HCT116 (cell line): ENCODE measurements at regions not wholly inside any gene's neighbourhood (a gene's known extent, or its start where the extent isn't known, plus 50 kb on each side); places are given as distances from the start of the nearest gene placed in this dataset.

Experiments
- EGR1 ChIP-seq: IDR thresholded peaks from 2 replicates; pipeline ENCODE4 v1.6.1; 2012; ENCODE audit warnings: low read depth
- ELF1 ChIP-seq: IDR thresholded peaks from 2 replicates; pipeline ENCODE4 v1.6.1; 2012; ENCODE audit warnings: low read depth, borderline replicate concordance
- EZH2 ChIP-seq: fragments of 200-600 bp; sonication (generic); IDR thresholded peaks from 2 replicates; pipeline ENCODE4 v1.6.1; 2017; ENCODE audit warnings: antibody characterized with exemption, mixed run types
- POLR2A ChIP-seq: IDR thresholded peaks from 2 replicates; pipeline ENCODE4 v1.7.0; 2011; ENCODE audit warnings: borderline replicate concordance; ENCODE audit not compliant: insufficient read depth, insufficient read length; ENCODE audit errors: extremely low read depth
- POLR2AphosphoS5 ChIP-seq: IDR thresholded peaks from 2 replicates; pipeline ENCODE4 v1.6.1; 2011; ENCODE audit warnings: mild to moderate bottlenecking, low read depth, low read length, moderate library complexity
- SIN3A ChIP-seq: IDR thresholded peaks from 2 replicates; pipeline ENCODE4 v1.6.1; 2012; ENCODE audit warnings: low read depth
- SP1 ChIP-seq: IDR thresholded peaks from 2 replicates; pipeline ENCODE4 v1.6.1; 2012; ENCODE audit warnings: low read depth
- ZNF274 ChIP-seq: fragments of 200-500 bp; sonication (Bioruptor generic); IDR thresholded peaks from 2 replicates; pipeline ENCODE4 v1.6.1; 2014; ENCODE audit warnings: mild to moderate bottlenecking, low read depth, low read length, inconsistent platforms
- TF ChIP-seq, protein P1 (sequence below): IDR thresholded peaks from 2 replicates; pipeline ENCODE4 v1.6.1; 2012; ENCODE audit warnings: low read depth
- TF ChIP-seq, protein P2 (sequence below): IDR thresholded peaks from 2 replicates; pipeline ENCODE4 v1.6.1; 2012
- TF ChIP-seq, protein P3 (sequence below), 3 experiments: fragments of 200-600 bp in 1 of 3; sonication (generic) in 1 of 3; IDR thresholded peaks in 2 of 3; conservative IDR thresholded peaks in 1 of 3; 2 replicates each; pipeline ENCODE4 v1.5.1; 2012 to 2017; ENCODE audit warnings: low read depth in 2 of 3, low read length in 2 of 3, antibody characterized with exemption in 1 of 3, borderline replicate concordance in 1 of 3, control low read depth in 1 of 3, mild to moderate bottlenecking in 1 of 3, mixed read lengths in 1 of 3, mixed run types in 1 of 3, moderate library complexity in 1 of 3; ENCODE audit not compliant: insufficient read depth in 1 of 3
- TF ChIP-seq, protein P4 (sequence below): IDR thresholded peaks from 2 replicates; pipeline ENCODE4 v1.6.1; 2011; ENCODE audit warnings: mild to moderate bottlenecking, low read length, moderate library complexity; ENCODE audit not compliant: insufficient replicate concordance; ENCODE audit errors: extremely low read depth

DNA sequence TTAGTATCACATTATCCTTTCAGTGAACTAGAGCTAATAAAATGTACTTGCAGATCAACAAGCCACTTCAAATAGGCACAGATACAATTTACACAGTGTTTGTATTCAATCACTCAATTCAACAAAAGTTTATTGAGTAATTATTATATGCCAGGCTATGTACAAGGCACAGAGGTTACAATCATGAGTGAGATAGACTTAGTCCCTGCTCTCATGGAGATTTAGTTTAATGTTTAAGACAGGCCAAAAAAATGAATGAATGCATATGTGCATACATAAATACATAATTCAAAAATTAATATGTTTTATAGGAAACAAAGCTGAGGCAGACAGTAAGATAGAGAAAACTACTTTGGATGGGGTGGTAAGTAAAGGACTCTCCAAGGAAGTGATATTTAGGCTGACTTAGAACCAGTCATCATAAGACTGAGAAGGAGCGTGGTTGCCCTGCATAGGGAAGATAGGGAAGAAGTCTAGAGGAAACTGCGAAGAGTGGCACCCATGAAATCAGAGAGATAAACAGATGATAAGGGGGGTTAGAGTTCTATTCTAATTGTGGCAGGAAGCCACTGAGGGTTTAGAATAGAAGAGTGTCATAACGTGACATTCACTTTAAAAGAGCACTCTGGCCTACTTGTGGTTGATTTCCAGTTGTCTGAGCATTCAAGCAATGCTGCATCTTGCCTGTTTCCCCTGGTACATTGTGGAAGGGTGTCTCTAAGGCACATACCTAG lies 49.7 kb upstream of the GRAMD2B start:
- no peak for TF ChIP-seq POLR2AphosphoS5
- no peak for TF ChIP-seq ELF1
- TF ChIP-seq, protein P1, sequence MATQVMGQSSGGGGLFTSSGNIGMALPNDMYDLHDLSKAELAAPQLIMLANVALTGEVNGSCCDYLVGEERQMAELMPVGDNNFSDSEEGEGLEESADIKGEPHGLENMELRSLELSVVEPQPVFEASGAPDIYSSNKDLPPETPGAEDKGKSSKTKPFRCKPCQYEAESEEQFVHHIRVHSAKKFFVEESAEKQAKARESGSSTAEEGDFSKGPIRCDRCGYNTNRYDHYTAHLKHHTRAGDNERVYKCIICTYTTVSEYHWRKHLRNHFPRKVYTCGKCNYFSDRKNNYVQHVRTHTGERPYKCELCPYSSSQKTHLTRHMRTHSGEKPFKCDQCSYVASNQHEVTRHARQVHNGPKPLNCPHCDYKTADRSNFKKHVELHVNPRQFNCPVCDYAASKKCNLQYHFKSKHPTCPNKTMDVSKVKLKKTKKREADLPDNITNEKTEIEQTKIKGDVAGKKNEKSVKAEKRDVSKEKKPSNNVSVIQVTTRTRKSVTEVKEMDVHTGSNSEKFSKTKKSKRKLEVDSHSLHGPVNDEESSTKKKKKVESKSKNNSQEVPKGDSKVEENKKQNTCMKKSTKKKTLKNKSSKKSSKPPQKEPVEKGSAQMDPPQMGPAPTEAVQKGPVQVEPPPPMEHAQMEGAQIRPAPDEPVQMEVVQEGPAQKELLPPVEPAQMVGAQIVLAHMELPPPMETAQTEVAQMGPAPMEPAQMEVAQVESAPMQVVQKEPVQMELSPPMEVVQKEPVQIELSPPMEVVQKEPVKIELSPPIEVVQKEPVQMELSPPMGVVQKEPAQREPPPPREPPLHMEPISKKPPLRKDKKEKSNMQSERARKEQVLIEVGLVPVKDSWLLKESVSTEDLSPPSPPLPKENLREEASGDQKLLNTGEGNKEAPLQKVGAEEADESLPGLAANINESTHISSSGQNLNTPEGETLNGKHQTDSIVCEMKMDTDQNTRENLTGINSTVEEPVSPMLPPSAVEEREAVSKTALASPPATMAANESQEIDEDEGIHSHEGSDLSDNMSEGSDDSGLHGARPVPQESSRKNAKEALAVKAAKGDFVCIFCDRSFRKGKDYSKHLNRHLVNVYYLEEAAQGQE, result no peak
- TF ChIP-seq, protein P2, sequence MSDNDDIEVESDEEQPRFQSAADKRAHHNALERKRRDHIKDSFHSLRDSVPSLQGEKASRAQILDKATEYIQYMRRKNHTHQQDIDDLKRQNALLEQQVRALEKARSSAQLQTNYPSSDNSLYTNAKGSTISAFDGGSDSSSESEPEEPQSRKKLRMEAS, result no peak
- TF ChIP-seq, protein P3, sequence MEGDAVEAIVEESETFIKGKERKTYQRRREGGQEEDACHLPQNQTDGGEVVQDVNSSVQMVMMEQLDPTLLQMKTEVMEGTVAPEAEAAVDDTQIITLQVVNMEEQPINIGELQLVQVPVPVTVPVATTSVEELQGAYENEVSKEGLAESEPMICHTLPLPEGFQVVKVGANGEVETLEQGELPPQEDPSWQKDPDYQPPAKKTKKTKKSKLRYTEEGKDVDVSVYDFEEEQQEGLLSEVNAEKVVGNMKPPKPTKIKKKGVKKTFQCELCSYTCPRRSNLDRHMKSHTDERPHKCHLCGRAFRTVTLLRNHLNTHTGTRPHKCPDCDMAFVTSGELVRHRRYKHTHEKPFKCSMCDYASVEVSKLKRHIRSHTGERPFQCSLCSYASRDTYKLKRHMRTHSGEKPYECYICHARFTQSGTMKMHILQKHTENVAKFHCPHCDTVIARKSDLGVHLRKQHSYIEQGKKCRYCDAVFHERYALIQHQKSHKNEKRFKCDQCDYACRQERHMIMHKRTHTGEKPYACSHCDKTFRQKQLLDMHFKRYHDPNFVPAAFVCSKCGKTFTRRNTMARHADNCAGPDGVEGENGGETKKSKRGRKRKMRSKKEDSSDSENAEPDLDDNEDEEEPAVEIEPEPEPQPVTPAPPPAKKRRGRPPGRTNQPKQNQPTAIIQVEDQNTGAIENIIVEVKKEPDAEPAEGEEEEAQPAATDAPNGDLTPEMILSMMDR (IDR thresholded peaks at IDR 0.05 in 2 of 3, conservative IDR thresholded peaks at IDR 0.05 in 1 of 3; ENCODE audit: borderline replicate concordance in 1 of 3, insufficient read depth in 1 of 3, low read depth in 2 of 3, low read length in 2 of 3), result no peak
- TF ChIP-seq EZH2, result no peak
- no peak for TF ChIP-seq ZNF274
- TF ChIP-seq, protein P4, sequence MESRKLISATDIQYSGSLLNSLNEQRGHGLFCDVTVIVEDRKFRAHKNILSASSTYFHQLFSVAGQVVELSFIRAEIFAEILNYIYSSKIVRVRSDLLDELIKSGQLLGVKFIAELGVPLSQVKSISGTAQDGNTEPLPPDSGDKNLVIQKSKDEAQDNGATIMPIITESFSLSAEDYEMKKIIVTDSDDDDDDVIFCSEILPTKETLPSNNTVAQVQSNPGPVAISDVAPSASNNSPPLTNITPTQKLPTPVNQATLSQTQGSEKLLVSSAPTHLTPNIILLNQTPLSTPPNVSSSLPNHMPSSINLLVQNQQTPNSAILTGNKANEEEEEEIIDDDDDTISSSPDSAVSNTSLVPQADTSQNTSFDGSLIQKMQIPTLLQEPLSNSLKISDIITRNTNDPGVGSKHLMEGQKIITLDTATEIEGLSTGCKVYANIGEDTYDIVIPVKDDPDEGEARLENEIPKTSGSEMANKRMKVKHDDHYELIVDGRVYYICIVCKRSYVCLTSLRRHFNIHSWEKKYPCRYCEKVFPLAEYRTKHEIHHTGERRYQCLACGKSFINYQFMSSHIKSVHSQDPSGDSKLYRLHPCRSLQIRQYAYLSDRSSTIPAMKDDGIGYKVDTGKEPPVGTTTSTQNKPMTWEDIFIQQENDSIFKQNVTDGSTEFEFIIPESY, result no peak
- no peak for TF ChIP-seq SP1
- TF ChIP-seq EGR1, result no peak
- TF ChIP-seq POLR2A, result no peak
- TF ChIP-seq SIN3A, result no peak
